ENCODE measurements at regions not wholly inside any gene's neighbourhood (a gene's known extent, or its start where the extent isn't known, plus 50 kb on each side); places are given as distances from the start of the nearest gene placed in this dataset.

DNA sequence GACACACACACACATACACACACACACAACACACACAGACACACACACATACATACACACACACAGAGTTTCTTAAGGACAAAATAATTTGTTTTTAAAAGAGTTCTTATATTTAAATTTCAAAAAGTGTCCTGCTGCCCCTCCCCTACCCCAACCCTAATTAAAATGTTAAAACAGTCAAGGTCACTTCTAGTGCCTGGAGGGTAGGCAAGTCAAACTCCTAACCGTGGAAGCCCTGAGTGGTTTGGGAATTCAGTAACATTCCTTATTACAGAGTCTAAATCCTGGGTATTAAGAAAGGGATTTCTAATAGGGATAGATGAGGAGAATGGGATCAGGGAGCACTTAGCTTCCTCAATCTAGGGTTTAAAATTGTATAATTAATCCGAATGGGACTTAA, 403.6 kb upstream of the NFIA start:
- TF ChIP-seq, protein P1, sequence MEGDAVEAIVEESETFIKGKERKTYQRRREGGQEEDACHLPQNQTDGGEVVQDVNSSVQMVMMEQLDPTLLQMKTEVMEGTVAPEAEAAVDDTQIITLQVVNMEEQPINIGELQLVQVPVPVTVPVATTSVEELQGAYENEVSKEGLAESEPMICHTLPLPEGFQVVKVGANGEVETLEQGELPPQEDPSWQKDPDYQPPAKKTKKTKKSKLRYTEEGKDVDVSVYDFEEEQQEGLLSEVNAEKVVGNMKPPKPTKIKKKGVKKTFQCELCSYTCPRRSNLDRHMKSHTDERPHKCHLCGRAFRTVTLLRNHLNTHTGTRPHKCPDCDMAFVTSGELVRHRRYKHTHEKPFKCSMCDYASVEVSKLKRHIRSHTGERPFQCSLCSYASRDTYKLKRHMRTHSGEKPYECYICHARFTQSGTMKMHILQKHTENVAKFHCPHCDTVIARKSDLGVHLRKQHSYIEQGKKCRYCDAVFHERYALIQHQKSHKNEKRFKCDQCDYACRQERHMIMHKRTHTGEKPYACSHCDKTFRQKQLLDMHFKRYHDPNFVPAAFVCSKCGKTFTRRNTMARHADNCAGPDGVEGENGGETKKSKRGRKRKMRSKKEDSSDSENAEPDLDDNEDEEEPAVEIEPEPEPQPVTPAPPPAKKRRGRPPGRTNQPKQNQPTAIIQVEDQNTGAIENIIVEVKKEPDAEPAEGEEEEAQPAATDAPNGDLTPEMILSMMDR (IDR thresholded peaks at IDR 0.05; ENCODE audit: control insufficient read depth, extremely low read depth, insufficient read depth): no peak
- DNase-seq (ENCODE audit: low read depth): no peak

DNA sequence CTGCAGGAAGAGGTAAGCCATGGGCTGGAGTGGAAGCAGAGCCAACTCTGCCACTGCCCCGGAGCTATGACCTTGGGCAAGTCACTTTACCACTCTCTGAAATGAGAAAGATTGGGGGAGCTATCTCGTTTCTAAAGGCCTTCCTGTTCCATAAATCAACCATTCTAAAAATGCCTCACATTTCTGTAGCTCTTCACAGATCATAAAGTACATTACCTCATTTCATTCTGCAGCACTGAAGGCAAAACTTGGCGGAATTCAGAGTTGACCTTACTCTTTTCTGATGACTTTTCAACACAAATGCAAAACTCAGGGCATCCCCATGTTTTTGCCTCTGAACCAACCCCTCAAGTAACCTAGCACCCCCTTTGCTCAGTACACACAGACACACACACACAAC, 404.0 kb upstream of the NFIA start:
- TF ChIP-seq, protein P1 (IDR thresholded peaks at IDR 0.05; ENCODE audit: control insufficient read depth, extremely low read depth, insufficient read depth): no peak
- no peak for DNase-seq (ENCODE audit: low read depth)
- H3K4me3 ChIP-seq (ENCODE audit: low read depth, low read length): no peak overlapping the region

More for the DNA sequence above, 403.6 kb upstream of the NFIA start:
- H3K4me3 ChIP-seq (ENCODE audit: low read depth, low read length): no peak overlapping the region

DNA sequence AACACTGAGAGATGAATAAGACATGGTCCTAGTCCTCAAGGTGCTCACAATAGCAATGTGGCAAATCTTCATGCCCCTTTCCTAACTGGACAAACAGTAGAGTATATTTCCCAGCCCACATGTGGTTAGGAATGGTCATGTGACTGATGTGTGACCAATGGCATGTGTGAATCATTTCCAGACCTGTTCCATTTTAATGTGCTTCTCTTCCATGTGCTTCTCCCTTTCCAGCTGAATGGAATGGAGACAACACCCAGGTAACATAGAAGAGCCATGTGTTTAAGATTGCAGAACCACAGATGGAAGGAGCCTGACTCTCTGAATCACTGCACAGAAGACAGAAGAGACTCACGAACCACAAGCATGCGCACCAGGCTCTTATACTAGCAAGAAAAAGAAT, 409.9 kb upstream of the NFIA start:
- H3K4me3 ChIP-seq (ENCODE audit: low read depth, low read length): no peak overlapping the region
- DNase-seq (ENCODE audit: low read depth): no peak
- TF ChIP-seq, protein P1 (IDR thresholded peaks at IDR 0.05; ENCODE audit: control insufficient read depth, extremely low read depth, insufficient read depth): no peak

DNA sequence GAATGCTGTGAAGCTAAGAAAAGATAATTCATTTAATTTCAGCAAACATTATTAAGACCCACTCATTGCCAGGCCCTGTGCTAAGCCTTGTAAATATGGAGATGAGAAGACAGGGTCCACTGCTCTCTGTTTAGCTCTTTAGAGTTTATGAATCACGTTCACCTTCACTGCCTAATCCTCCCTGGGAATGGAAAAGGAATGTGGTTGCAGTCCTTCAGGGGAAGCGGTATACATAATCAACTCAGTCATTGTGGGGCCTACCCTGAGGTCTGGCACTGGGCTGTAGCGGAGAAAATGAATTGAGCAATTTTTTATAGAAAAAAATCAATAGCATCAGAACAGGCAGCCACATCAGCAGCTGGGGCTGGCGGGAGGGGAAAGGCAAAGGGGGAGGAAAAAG, 412.1 kb upstream of the NFIA start:
- no peak for DNase-seq (ENCODE audit: low read depth)
- H3K4me3 ChIP-seq (ENCODE audit: low read depth, low read length): no peak overlapping the region
- TF ChIP-seq, protein P1 (IDR thresholded peaks at IDR 0.05; ENCODE audit: control insufficient read depth, extremely low read depth, insufficient read depth): no peak

DNA sequence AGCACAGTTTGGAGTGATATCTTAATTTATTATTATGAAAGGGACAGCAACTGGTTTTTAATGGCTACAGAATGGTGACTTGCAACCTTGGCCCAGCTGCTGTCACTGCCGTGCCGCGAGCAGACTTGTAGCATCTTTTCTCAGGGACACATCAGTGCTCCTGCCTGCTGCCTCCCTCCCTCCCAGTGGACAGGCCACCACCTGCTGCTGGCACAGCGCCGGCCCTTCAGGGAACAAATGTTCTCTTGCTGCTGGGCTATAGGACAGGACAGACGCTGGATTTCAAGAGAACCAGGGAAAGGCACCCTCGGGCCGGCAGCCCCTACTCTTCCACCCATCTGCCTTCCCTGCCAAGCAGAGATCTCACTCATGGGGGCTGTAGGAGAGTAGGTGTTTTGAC, 413.8 kb upstream of the NFIA start:
- no peak for DNase-seq (ENCODE audit: low read depth)
- TF ChIP-seq, protein P1 (IDR thresholded peaks at IDR 0.05; ENCODE audit: control insufficient read depth, extremely low read depth, insufficient read depth): no peak
- no peak overlapping the region for H3K4me3 ChIP-seq (ENCODE audit: low read depth, low read length)

DNA sequence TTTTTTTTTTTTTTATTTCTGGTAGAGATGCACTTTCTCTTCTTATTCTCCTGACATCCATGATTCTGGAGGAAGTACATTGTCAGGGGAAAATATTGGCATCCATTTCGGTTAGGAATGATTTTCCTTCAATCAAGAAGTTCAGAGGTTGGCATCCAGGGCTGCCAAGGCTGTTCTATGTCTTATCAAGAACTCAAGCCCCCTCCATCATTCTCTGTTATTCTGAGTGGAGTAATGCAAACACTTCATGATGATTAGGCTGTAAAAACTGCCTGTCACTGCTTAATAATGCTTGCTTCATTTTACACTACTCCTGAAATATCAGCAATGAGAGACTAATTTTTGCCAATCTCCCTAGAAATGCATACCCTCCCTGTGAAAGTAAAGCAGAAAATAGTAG, 417.1 kb upstream of the NFIA start:
- no peak for DNase-seq (ENCODE audit: low read depth)
- no peak overlapping the region for H3K4me3 ChIP-seq (ENCODE audit: low read depth, low read length)
- TF ChIP-seq, protein P1 (IDR thresholded peaks at IDR 0.05; ENCODE audit: control insufficient read depth, extremely low read depth, insufficient read depth): no peak

DNA sequence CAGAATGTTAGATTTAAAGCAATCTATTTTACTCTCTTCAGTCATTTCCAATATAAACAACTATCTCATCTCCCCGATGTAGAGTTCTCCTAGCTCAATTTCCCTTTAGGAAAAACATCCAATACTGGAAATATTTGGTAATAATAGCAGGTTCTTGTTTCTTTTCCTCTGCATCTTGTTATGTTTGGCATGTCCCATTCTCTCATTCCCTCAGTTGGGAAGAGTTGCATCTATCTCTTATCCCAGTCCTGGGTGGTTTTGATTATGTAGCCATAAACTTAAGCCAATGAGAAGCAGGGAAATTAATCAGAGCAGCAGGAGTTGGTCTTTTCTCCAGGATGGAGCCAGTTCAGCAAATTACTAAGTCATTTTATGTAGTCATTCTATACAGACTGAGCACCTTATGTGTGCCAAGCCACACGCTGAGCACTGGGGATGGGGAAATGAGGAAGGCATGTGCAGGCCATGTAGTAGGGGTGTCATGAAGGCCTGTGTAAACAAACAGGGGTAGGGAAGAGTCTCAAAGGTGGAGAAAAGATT, 418.2 kb upstream of the NFIA start:
- H3K4me3 ChIP-seq (ENCODE audit: low read depth, low read length): no peak overlapping the region
- TF ChIP-seq, protein P1 (IDR thresholded peaks at IDR 0.05; ENCODE audit: control insufficient read depth, extremely low read depth, insufficient read depth): no peak
- DNase-seq (ENCODE audit: low read depth): no peak
